ENCODE measurements at regions not wholly inside any gene's neighbourhood (a gene's known extent, or its start where the extent isn't known, plus 50 kb on each side); places are given as distances from the start of the nearest gene placed in this dataset.

DNA sequence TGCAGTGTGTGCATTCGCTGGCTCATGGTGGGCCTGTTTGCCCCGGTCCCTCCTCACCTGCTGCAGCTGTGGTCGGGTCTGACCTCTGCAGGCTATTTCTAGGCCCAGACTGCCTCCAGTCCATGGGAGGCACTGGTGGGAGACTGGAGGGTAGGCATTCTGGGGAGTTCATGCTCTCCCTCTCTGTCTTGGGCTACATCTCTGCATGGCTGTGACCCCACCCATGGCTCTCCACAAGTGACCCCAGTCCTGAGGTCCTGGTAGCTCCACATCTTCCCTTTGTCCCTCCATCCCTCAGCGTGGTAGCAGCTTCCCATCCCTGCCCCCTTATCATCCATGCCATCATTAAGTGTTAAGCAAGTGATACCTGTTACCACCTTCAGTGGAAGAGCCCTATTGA, 107.8 kb upstream of the SEC14L1 start:
- no peak for TF ChIP-seq EZH2 (IDR thresholded peaks at IDR 0.05; ENCODE audit: low read depth)
- TF ChIP-seq, protein P1, sequence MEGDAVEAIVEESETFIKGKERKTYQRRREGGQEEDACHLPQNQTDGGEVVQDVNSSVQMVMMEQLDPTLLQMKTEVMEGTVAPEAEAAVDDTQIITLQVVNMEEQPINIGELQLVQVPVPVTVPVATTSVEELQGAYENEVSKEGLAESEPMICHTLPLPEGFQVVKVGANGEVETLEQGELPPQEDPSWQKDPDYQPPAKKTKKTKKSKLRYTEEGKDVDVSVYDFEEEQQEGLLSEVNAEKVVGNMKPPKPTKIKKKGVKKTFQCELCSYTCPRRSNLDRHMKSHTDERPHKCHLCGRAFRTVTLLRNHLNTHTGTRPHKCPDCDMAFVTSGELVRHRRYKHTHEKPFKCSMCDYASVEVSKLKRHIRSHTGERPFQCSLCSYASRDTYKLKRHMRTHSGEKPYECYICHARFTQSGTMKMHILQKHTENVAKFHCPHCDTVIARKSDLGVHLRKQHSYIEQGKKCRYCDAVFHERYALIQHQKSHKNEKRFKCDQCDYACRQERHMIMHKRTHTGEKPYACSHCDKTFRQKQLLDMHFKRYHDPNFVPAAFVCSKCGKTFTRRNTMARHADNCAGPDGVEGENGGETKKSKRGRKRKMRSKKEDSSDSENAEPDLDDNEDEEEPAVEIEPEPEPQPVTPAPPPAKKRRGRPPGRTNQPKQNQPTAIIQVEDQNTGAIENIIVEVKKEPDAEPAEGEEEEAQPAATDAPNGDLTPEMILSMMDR (conservative IDR thresholded peaks at IDR 0.05), result no peak
